Stimulated activated CD4-positive, alpha-beta T cell treated with anti-CD3 and anti-CD28 coated beads, Interleukin-2, amount 100 ng/mL, for 48 hours (primary cell): ENCODE measurements at regions not wholly inside any gene's neighbourhood (a gene's known extent, or its start where the extent isn't known, plus 50 kb on each side); places are given as distances from the start of the nearest gene placed in this dataset.

Experiments used
- DNase-seq, 2 donors: peaks; one replicate each; pipeline ENCODE4 v3.0.0-alpha.2; 2020

- DNase-seq: no peak
Measured at GRCh38 chr16:52634104-52634503, 87.2 kb upstream of the TOX3 start.

- no peak for DNase-seq
Measured at GRCh38 chr16:52633230-52633629, 86.3 kb upstream of the TOX3 start.

- no peak for DNase-seq
Measured at GRCh38 chr16:52631711-52632110, 84.8 kb upstream of the TOX3 start.

- DNase-seq: no peak
Measured at GRCh38 chr16:52630711-52631110, 83.8 kb upstream of the TOX3 start.

GRCh38 chr16:52629296-52629695 lies 82.4 kb upstream of the TOX3 start:
- no peak for DNase-seq

- no peak for DNase-seq
Measured at GRCh38 chr16:52624891-52625290, 77.9 kb upstream of the TOX3 start.

GRCh38 chr16:52621651-52622050 lies 74.7 kb upstream of the TOX3 start:
- no peak for DNase-seq

- no peak for DNase-seq
Measured at GRCh38 chr16:52618753-52619497, 72.0 kb upstream of the TOX3 start.

GRCh38 chr16:52617591-52617990 lies 70.6 kb upstream of the TOX3 start:
- no peak for DNase-seq

- DNase-seq: no peak
Measured at GRCh38 chr16:52613508-52613907, 66.6 kb upstream of the TOX3 start.

GRCh38 chr16:52611817-52612673 lies 65.1 kb upstream of the TOX3 start:
- DNase-seq: no peak

- DNase-seq: no peak
Measured at GRCh38 chr16:52603015-52603414, 56.1 kb upstream of the TOX3 start.

- DNase-seq: no peak
Measured at GRCh38 chr16:52597772-52598483, 51.0 kb upstream of the TOX3 start.

- DNase-seq: no peak
Measured at GRCh38 chr16:52597073-52597771, 50.3 kb upstream of the TOX3 start.
